NCI-H128 (cell line): ENCODE measurements at regions not wholly inside any gene's neighbourhood (a gene's known extent, or its start where the extent isn't known, plus 50 kb on each side); places are given as distances from the start of the nearest gene placed in this dataset.

Experiments
- DNase-seq: peaks from one replicate; lab custom pipeline; 2025; ENCODE audit not compliant: unreplicated experiment; lab: John Stamatoyannopoulos, UW

GRCh38 chr6:14647357-14647756, 529.8 kb downstream of the CD83 start:
- DNase-seq: no peak

- DNase-seq: no peak
These were observed 535.0 kb downstream of the CD83 start for GRCh38 chr6:14652536-14652935.

- DNase-seq: no peak
These were observed 537.9 kb downstream of the CD83 start for GRCh38 chr6:14655201-14656061.

GRCh38 chr6:14656078-14656521, 538.5 kb downstream of the CD83 start:
- no peak for DNase-seq

DNA sequence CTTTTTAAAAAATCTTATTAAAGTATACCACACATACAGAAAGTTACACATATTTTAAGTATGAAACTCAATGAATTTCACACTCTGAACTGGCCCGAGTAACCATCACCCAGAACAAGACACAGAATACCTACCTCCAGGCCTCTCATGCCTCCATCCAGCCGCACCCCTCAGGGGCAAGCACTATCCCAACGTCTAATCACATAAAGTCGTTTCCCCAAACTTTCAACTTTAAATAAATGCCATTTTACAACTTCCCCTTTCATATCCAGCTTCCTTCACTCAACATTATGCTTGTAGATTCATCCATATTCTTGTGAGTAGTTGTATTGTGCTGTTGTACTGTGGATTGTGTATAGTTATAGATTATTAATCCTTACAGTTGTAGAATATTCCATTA, 539.1 kb downstream of the CD83 start:
- DNase-seq: no peak

DNA sequence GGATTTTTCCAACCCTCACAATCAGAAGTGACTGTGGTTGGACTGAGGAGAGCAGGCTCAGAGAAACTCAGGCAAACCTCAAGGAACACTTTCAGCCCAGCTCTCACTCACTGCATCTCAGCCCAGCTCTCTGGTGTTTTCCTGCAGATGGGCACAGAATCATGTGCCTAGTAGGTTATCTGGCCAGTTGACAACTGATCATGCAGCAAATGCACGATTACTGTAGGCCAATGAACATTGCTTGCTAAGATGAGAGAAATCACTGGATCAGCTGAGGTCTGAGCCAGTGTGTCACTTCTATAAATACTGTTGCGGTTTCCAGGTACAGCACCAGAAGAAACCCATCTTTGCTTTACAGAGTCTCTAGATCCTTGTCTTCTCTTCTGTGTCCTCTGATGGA, 540.5 kb downstream of the CD83 start:
- DNase-seq: no peak

- DNase-seq: no peak
These were observed 541.5 kb downstream of the CD83 start for GRCh38 chr6:14658886-14659561.

- no peak for DNase-seq
These were observed 542.3 kb downstream of the CD83 start for GRCh38 chr6:14659841-14660240.

GRCh38 chr6:14660806-14661579, 543.4 kb downstream of the CD83 start:
- DNase-seq: no peak

DNA sequence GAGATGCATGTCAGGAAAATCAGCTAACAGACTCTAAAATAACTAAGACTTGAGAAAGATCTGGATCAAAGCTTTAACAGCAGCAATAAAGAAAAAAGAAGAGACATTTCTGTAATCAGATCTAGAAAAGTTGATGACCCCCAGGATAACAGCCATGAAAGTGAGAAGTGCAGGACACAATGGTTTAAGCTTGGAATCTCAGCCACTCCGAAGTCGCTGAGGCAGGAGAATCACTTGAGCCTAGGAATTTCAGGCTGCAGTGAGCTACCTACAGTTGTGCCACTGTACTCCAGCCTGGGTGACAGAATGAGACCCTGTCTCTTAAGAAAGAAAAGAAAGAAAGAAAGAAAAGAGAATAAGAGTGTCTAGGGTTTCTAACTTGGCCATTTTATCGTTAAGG, 544.1 kb downstream of the CD83 start:
- DNase-seq: no peak

GRCh38 chr6:14664112-14664601, 546.6 kb downstream of the CD83 start:
- no peak for DNase-seq

DNA sequence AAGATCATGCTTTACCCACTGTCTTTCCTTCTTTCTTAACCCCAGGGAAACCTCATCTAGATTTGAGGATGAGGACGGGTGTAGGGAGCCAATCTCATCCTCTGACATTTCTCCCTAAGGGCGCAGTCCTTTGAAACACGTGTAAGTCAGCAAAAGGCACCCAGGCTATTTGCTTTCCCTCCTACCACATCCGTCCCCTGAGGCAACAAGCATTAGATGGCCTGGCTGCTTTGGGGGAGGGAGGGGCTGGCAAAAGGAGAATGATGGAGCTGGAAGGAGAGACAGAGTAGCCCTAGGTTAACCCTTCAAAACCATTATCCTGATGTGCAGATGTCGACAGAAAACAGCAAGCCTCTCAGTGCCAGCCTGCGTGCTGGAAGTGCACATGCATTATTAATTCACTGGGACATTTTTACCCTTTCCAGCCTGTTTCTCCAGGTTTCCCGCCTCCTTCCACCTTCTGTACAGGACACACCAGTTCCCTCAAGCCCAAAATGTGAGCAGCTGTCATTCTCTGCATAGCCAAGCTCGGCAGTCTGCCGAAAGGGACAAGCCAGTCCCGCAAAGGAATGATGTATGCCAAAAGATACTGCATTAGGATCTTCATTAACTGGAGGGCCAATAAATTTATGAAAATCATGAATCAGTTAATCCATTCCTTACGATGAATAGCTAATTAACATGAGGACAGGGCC, 547.2 kb downstream of the CD83 start:
- no peak for DNase-seq

DNA sequence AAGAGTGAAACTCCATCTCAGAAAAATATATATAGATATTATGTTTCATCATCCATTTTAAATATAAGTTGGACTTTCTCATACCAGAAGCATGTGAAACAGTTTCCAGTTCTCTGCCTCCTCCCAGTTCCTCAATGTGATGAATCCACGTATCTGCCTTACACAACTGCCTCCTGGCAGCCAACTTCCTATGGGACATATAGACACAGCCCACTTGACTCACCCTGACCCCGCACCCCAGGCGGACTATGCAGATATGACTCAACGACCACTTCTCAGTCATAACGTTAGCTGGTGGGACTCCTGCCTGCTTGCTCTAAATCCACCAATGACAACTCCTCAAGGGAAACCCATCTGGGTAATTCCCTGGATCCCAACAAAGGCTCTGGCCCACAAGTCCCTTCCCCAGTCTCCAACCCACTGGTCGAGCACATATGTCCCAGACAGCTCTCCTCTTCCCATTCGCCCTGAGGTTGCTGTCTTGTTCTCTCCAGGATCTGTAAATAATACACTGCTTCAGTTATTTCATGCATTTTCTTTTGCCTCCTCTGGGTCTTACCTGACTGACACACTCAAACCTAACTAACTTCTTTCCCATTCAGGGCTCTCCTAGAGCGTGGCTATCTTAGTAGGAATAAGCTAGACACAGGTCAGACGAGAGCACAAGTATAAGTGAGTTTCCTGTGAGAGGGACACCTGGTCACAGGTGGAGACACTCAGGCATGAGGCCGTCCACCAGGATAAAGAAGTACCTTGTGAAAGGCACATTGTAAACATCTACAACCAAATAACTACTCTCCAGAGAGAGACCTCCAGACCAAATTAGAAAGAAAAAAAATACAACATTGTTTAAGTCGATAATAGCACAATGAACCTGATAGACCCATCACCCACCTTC, 548.5 kb downstream of the CD83 start:
- DNase-seq: no peak

DNA sequence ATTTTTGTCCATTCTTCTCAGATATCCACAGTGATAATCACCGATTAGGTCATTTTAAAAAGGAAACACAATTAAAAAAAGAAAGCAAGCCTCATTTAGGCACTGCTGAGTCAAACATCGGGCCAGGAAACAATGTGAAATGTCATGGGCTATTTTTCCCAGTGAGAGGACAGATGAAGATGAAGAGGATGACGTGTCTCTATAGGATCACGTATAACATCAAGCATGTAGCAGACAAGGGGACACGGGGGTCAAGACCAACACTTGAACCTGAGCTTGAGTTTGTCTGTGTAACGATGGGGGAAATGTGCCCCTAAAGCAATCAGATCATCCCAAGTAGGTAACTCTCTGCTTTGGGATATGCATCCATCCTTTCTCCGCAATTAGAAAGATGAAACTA, 553.2 kb downstream of the CD83 start:
- DNase-seq: no peak

DNA sequence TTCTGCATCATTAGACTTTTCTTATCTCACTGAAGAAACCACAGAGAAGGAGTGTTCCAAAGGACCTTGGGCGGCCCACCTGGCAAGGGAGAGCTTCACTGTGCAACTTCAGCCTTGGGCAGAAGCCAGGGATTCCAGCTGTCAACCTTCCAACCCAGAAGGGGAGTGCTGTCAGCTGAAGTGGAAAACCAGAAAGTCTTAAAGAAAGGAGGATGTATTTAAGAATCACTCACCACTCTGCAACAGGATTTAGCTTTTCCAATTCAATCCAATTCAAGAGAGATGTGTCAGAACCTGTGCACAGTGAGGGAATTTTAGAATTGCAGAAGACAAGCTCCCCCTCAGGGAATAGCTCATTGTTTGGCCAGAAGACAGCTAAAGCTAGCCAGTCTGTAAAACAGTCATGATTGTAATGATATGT, 553.7 kb downstream of the CD83 start:
- no peak for DNase-seq

- no peak for DNase-seq
These were observed 554.4 kb downstream of the CD83 start for GRCh38 chr6:14671937-14672336.

DNA sequence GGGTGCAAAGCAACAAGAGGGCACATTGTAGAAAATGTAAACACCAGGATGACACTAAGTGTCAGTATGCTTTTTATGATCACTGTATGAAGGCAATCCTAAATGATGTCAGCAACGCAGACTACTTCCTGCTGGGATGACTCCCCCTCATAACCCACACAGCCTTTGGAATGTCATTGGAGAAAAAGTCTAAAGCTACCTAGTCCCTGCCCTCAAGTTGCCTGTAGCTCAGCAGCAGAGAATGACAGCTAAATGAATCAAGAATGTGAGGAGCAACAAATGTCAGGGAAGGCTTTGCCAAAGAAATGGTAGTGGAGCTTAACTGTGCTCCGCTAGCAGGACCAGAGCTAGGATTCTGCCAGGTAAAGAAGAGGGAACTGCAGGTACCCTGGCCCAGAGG, 555.6 kb downstream of the CD83 start:
- no peak for DNase-seq

GRCh38 chr6:14674458-14674857, 556.9 kb downstream of the CD83 start:
- DNase-seq: no peak

DNA sequence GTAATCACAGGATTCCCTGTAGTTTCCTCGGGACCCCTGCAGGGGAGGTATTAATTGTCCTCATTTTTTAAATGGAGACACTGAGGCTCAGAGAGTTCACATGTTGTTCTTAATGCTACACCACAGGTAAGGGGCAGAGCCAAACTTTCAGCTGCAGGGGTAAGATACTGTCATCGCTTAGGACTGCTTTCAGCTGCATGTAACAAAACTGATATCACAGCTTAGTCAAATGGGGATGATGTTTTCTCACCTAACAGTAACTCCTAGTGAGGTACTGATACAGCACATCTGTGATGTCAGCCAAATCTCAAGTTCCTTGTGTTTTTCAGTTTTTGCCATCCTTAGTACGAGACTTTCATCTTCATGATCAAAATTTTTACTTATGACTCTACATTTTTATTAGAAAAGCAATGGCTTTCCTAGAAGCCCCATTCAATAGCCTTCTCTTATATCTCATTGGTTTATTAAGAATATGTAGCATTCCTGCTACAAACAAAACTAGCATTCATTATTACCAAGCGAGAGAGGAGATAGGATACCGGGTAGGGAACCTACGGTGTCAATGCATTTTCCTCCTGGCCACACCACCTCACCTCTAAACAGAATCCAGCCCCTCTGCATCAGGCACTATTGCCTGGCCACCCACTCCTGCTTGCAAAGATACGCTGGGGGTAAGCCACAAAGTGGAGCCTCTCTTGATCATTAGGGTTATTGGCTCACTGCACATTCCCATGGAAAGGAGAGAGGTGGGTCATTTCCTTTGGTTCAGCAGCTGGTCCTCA, 557.5 kb downstream of the CD83 start:
- DNase-seq: no peak
